HG02981 (cell line): ENCODE measurements at regions not wholly inside any gene's neighbourhood (a gene's known extent, or its start where the extent isn't known, plus 50 kb on each side); places are given as distances from the start of the nearest gene placed in this dataset.
"Not testable (repeated sequence)": the region's sequence is repeated elsewhere in the genome, so short reads cannot be mapped to it uniquely, and the experiment has no call there.

ENCODE experiments used
- ATAC-seq: cut with Tn5 transposase; IDR thresholded peaks from one replicate; pipeline ENCODE4 v1.9.1; 2021; ENCODE audit warnings: mild to moderate bottlenecking, moderate library complexity; ENCODE audit not compliant: unreplicated experiment

DNA sequence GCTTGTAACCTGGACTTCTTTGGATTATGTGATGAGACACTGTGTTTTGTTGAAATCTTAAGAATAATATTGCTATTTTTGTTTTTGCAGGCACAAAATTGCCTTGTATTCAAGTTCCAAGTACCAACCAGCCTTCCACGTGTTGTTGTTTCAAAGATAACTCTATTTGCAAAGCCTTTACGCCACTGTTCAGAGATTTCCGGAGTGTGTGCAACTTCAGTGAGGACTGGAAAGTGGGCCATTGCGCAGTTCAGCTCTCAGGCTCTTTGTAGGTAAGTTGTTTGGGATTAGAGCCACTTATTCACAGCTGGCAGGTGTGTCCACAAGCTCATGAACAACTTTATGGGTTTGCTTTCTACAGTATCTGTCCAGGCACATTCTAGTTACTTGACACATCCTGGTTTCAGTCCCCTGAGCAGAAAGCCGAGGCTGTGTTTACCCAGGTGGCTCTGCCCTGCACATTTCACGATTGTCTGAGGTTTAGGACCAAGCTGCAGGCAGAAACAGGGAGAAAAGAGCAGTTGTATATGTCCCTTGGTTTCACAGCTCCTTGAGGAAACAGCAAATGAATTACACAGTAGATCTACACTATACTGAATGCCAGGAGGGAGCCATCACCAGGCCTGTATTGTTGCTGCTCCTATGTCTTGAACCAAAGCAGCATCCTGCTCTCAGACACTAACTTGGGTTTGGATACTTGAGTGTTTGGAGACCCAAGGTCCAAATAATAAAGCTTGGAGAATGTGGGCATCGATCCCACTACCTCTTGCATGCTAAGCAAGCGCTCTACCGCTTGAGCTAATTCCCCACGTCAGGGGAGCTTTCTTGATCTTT lies 136.1 kb upstream of the ZNF322 start:
- not testable (repeated sequence) for ATAC-seq

DNA sequence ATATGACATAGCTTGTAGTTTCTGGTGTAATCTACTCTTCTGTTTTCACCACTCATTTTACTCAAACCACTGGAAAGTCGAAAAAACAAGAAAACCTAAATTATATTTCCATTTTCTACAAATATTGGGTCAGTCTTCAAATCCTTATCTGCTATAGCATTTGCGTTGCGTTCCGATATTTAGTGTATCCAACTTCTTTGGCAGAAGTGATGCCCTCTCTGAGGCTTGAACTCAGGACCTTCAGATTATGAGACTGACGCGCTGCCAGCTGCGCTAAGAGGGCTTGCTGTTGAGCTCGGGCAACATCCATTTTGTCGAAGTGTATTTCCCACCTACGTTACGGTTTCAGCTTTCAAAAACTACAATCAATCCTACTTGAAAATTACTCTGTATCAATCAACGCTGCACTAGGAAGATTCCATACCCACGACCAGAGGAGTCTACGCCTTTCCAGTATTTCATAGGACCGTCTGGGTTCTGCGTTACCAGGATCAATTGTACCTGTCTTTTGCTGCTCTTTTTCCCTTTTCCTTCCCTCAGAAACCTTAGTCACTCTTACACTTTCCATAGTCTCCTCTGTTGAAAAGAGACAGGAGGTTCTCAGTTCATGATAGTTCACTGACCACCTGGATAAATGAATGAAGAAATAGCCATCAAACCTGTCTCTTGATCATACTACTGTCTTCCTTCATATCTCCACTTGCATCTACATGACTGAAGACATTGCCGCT lies 140.5 kb upstream of the ZNF322 start:
- not testable (repeated sequence) for ATAC-seq

GRCh38 chr6:26803762-26804161 lies 144.2 kb upstream of the ZNF322 start:
- ATAC-seq = not testable (repeated sequence)

GRCh38 chr6:26811486-26812116 lies 152.1 kb upstream of the ZNF322 start:
- not testable (repeated sequence) for ATAC-seq

DNA sequence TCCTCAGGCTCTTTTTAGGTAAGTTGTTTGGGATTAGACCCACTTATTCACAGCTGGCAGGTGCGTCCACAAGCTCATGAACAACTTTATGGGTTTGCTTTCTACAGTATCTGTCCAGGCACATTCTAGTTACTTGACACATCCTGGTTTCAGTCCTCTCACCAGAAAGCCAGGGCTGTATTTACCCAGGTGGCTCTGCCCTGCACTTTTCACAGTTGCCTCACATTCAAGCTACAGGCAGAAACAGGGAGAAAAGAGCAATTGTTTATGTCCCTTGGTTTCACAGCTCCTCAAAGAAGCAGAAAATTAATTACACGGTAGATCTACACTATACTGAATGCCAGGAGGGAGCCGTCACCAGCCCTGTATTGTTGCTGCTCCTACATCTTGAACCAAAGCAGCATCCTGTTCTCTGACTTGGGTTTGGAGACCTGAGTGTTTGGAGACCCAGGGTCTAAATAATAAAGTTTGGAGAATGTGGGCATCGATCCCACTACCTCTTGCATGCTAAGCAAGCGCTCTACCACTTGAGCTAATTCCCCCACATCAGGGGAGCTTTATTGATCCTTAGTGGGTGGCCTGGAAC lies 159.2 kb upstream of the ZNF322 start:
- ATAC-seq = not testable (repeated sequence)

DNA sequence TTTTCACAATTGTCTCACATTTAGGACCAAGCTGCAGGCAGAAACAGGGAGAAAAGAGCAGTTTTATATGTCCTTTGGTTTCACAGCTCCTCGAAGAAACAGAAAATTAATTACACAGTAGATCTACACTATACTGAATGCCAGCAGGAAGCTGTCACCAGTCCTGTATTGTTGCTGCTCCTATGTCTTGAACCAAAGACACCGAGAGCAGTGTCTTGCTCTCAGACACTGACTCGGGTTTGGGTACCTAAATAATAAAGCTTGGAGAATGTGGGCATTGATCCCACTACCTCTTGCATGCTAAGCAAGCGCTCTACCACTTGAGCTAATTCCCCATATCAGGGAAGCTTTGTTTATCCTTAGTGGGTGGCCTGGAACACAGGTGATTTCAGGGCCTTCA lies 168.4 kb upstream of the ZNF322 start:
- not testable (repeated sequence) for ATAC-seq

- not testable (repeated sequence) for ATAC-seq
Measured at GRCh38 chr6:26829480-26829879, 169.9 kb upstream of the ZNF322 start.

GRCh38 chr6:26830992-26831391 lies 171.4 kb upstream of the ZNF322 start:
- not testable (repeated sequence) for ATAC-seq

DNA sequence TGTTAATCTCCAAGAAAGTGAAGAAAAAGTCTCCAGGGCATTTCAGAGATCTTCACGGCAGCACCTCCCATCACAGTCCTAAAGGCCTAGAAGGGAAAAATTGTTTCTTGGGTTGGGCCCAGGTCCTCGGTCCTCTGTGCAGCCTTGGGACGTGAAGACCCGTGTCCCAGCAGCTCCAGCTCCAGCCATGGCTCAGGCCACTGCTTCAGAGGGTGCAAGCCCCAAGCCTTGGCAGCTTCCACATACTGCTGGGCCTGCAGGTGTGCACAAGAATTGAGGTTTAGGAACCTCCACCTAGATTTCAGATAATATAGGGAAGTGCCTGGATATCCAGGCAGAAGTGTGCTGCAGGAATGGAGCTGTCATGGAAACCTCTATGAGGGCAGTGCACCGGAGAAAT lies 176.2 kb upstream of the ZNF322 start:
- ATAC-seq = not testable (repeated sequence)

DNA sequence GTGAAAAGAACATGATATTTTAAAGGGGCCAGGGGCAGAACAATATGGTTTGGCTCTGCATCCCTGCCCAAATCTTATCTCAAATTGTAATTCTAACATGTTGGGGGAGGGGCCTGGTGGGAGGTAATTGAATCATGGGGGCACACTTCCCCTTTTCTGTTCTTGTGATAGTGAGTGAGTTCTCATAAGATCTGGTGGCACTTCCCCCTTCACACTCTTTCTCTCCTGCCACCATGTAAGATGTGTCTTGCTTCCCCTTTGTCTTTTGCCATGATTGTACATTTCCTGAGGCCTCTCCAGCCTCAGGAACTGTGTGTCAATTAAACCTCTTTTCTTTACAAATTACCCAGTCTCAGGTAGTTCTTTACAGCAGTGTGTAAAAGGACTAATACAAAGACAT lies 177.1 kb upstream of the ZNF322 start:
- ATAC-seq = not testable (repeated sequence)

DNA sequence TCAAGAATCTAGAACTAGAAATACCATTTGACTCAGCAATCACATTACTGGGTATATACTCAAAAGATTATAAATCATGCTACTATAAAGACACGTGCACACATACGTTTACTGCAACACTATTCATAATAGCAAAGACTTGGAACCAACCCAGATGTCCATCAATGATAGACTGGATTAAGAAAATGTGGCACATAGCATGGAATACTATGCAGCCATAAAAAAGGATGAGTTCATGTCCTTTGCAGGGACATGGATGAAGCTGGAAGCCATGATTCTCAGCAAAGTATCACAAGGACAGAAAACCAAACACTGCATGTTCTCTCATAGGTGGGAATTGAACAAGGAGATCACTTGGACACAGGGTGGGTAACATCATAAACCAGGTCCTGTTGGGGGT lies 185.3 kb upstream of the ZNF322 start:
- not testable (repeated sequence) for ATAC-seq

GRCh38 chr6:26857289-26857688 lies 197.7 kb upstream of the ZNF322 start:
- not testable (repeated sequence) for ATAC-seq

- ATAC-seq = not testable (repeated sequence)
Measured at GRCh38 chr6:26859067-26859770, 199.7 kb upstream of the ZNF322 start.

DNA sequence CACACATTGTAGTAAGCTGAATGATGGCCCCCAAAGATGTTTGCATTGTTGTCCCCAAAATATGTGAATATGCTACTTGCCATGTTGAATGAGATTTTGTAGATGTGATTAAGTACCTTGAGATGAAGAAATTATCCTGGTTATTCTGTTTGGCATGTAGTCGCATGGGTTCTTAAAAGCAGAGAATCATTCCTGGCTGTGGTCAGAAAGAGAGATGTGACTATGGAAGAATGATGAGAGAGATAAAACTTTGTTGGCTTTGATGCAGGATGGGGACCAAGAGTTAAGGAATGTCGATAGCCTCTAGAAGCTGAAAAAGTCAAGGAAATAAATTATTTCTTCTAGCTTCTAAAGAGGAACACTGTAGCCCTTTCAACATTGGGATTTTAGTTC lies 200.2 kb upstream of the ZNF322 start:
- not testable (repeated sequence) for ATAC-seq

GRCh38 chr6:26861913-26862312 lies 202.4 kb upstream of the ZNF322 start:
- ATAC-seq = not testable (repeated sequence)

GRCh38 chr6:26863641-26864040 lies 204.1 kb upstream of the ZNF322 start:
- ATAC-seq = not testable (repeated sequence)

GRCh38 chr6:26898785-26899184 lies 239.2 kb upstream of the ZNF322 start:
- not testable (repeated sequence) for ATAC-seq

GRCh38 chr6:26924206-26924605 lies 264.7 kb upstream of the ZNF322 start:
- ATAC-seq = not testable (repeated sequence)

GRCh38 chr6:26928190-26928589 lies 268.6 kb upstream of the ZNF322 start:
- ATAC-seq = not testable (repeated sequence)

DNA sequence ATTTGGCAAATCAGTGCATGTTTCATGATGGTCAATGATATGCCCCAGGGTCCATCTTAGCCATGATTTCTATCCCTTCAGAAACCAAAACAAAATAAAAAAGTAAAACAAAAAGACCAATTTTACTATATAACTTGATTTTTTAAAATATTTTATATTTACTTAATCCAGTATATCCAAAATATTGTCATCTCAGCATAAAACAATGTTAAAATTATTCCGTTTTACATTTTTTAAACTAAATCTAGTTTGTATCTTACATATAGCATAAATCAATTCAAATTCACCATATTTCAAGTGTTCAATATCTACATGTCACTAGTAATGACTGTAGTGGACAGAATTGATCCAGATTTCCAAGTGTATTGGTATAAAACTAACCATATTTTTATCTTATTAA lies 277.7 kb upstream of the ZNF322 start:
- ATAC-seq = not testable (repeated sequence)
